ENCODE measurements at regions not wholly inside any gene's neighbourhood (a gene's known extent, or its start where the extent isn't known, plus 50 kb on each side); places are given as distances from the start of the nearest gene placed in this dataset.
"Not testable (repeated sequence)": the region's sequence is repeated elsewhere in the genome, so short reads cannot be mapped to it uniquely, and the experiment has no call there.

DNA sequence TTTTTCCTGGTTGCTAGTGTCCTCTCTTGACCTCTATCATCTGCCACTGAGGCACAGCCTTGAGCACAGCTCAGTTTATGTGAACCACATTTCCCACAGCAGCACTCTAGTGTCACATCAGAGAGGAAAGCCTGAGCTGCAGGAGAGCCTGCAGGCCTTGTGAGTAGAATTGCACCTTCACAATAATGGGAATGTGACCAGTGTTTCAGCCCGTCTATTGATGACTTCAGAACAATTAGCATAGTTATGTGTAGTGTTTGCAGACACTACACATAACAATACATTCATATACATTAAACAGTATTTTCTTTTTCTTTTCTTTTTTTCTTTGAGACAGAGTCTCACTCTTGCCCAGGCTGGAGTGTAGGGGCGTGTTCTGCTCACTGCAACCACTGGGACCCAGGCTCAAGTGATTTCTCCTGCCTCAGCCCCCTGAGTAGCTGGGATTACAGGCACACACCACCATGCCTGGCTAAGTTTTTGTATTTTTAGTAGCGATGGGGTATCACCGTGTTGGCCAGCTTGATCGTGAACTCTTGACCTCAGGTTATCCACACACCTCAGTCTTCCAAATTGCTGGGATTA is 108.0 kb upstream of the LRRC3B start:
- DNase-seq (ENCODE audit: low spot score) = not testable (repeated sequence)

DNA sequence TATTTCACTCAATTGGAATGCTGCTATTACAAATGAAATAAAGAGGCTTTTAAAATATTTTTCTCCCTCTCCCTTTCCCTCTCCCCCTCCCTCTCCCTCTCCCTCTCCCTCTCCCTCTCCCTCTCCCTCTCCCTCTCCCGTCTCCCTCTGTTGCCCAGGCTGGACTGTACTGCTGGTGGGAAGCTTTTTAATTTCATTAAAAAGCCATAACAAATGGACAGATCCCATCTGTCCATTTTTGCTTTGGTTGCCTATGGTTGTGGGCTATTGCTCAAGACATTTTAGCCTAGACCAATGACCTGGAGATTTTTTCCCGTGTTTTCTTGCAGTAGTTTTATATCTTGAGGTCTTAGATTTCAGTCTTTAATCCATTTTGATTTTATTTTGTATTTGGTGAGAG is 107.2 kb upstream of the LRRC3B start:
- no peak for DNase-seq (ENCODE audit: low spot score)

DNA sequence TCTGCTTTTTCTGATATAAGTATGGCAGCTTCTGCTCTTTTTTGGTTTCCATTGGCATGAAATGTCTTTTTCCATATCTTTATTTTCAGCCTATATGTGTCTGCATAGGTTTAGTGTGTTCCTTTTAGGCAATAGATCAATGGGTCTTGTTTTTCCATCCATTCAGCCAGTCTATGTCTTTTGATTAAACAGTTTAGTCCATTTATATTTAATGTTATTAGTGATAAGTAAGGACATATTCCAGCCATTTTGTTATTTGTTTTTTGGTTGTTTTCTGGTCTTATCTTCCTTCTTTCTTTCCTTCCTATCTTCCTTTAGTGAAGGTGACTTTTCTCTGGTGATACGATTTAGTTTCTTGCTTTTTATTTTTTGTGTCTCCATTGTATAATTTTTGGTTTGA is 101.3 kb upstream of the LRRC3B start:
- DNase-seq (ENCODE audit: low spot score) = no peak

DNA sequence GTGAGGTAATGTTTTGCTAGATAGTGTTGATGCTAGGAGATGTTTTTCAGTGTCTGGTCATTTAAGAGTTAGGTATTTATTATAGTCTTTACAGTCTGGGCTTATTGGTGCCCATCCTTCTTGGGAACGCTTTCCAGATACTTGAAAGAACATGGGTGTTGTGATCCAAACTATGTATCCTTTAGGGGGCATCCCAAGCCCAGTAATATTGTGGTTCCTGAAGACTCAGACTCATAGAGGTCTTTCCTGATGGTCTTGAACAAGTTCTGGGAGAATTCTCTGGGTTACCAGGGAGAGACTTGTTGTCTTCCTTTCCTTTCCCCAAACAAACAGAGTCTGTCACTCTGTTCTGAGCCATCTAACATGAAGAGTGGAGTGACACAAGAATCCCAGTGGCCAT is 99.7 kb upstream of the LRRC3B start:
- no peak for DNase-seq (ENCODE audit: low spot score)

DNA sequence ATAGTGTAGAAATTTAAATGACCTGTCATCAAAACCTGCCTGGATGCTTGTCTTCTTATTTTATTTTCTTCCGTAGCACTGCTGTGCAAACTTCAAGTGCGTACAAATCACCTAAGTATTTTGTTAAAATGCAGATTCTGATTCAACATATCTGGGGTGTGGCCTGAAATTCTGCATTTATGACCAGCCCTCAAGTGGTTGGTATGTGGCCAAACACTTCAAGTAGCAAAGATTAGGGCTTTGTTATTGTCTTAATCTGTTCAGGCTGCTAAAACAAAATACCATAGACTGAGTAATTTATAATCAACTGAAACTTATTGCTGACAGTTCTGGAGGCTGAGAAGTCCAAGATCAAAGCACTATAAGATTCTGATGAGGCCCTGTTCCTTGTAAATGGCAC is 97.6 kb upstream of the LRRC3B start:
- DNase-seq (ENCODE audit: low spot score) = no peak

DNA sequence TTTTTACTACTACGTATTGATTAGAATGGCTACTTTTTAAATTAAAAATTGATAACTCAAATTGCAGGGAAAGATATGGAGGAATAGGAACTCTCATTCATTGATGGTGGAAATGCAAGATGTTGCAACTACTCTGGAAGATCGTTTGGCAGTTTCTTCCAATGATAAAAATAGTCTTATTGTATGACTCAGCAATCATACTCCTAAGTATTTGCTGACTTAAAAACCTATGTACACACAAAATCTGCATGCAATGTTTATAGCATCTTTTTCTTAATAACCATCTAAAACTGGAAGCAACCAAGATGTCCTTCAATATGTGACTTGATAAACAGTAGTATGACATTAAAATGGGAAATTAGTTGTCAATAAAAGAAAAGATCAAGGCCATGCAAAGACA is 87.4 kb upstream of the LRRC3B start:
- DNase-seq (ENCODE audit: low spot score) = no peak

DNA sequence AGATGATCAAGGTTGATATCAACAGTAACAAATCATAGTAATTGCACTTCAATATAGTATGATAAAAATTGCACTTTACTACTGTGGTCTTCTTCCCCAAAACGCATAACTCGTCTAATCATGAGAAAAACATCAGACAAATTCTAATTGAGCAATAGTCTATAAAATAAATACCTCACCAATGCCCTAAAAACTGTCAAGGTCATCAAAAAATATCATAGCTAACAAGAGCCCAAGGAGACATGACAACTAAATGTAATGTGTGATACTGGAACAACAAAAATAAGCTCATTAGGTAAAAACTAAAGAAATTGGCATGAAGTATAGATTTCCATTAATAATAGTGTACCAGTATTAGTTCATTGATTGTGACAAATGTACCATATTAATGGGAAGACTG is 85.6 kb upstream of the LRRC3B start:
- no peak for DNase-seq (ENCODE audit: low spot score)

DNA sequence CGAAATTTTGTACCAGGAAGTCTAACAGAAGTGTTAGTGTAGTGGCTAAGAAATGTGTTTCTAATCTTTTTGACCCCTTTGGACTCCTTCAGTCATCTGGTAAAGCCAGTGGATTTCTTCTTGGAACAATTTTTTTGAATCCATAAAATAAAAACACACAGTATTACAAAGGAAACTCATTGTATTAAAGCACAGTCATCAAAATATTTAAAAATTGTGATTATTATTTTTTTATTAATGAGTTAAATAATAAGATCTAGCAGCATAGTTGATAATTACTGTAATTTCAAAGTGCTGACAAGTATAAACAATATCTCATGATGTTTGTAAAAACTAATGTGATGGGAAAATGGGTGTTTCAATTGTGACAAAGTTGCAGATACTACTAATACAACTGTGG is 72.2 kb upstream of the LRRC3B start:
- DNase-seq (ENCODE audit: low spot score) = no peak

DNA sequence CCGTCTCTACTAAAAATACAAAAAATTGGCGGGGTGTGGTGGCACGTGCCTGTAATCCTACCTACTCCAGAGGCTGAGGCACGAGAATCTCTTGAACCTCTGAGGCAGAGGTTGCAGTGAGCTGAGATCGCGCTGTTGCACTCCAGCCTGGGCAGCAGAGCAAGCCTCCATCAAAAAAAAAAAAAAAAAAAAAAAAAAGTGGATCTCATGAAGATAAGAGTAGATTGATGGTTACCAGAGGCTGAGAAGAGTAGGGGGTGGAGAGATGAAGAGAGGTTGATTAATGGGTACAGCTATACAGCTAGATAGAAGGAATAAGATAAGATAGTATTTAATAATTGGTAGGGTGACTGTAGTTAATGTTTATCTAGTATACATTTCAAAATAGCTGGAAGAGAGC is 65.9 kb upstream of the LRRC3B start:
- DNase-seq (ENCODE audit: low spot score) = no peak

DNA sequence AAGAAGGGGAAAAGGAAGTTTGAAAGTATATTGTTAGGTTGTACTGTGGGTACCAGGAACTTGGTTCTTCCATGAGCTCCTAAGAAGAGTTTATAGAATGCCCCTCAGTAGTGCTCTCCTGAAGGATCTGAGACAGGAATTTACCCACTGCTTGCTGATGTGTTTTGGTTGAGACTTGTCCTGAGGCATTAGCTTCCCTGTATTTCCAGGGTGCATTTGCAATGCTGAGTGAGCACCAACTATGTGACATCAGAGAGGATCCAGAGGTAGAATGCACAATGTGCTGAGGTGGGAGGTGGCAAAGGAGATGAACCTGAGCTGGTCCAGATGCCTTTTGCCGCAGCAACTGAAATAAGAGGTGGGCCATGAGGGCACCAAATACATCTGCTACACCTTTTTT is 64.3 kb upstream of the LRRC3B start:
- no peak for DNase-seq (ENCODE audit: low spot score)

DNA sequence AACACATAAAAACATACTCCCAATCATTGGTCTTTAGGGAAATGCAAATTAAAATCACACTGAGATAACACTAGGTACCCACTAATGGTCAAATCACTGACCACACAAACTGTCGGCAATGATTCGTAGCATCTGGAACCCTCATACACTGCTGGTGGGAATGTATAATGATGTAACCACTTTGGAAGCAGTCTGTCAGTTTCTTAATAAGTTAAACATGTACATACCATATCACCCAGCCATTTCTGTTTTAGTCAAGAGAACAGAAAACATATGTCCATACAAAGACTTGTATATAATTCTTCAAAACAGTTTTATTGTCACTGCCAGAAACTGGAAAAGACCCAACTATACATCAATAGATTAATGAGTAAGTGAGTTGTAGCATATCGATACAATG is 63.3 kb upstream of the LRRC3B start:
- DNase-seq (ENCODE audit: low spot score) = no peak

DNA sequence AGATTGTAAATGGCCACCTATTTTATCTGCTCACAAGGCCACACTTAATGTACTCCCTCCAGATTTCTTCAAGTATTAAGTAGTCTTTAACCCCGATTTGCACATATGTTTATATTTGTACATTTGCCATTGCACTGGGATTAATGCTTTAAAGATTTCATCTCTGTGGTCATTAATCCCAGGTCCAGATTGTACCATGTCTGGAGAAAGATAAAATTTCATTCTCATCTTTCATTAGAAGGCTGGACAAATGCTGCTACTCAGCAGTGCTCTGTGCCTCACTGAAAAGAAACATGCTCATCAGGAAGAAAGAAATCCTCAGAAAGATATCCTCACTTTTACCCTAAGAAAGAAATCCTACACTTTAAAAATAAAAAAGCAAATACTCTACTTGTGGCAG is 62.5 kb upstream of the LRRC3B start:
- DNase-seq (ENCODE audit: low spot score) = no peak

DNA sequence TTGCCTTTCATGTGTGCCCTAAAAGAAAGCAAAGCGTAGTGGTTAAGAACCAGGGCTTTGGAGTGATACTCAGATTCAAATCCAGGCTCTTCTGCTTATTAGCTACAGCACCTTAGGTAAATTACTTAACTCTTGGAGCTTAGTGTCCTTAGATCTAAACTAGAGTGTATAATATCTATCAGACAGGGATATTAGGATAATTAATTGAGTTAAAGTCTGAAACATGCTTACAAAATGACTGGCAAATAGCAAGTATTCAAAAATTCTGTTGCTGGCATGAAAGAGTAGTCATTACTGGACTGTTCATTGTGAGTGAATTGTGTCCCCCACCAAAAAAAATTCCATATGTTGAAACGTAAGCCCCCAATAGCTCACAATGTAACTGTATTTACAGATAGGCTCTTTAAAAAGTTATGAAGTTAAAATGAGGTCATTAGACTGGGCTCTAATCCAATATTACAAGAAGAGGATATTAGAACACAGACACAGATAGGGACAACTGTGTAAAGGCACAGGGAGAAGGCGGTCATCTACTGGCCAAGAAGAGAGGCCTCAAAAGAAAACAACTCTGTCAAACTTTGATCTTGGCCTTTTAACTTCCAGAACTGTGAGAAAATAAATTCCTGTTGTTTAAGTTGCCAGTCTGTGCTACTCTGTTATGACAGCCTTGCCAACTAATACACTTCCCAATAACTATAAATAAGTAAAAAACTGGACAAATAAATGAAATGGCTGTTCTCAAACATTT is 60.4 kb upstream of the LRRC3B start:
- no peak for DNase-seq (ENCODE audit: low spot score)
